Osteocyte (in vitro differentiated cells): ENCODE measurements at regions not wholly inside any gene's neighbourhood (a gene's known extent, or its start where the extent isn't known, plus 50 kb on each side); places are given as distances from the start of the nearest gene placed in this dataset.

Experiments used
- DNase-seq: peaks from one replicate; pipeline ENCODE4 v3.0.0; 2021; ENCODE audit warnings: mixed read lengths; ENCODE audit not compliant: unreplicated experiment; ENCODE audit errors: extremely low spot score
- H3K27ac Mint-ChIP-seq: one replicate; pipeline ENCODE4 v1.8.0; 2021; ENCODE audit warnings: mild to moderate bottlenecking, mixed read lengths; ENCODE audit not compliant: unreplicated experiment
- H3K27me3 Mint-ChIP-seq: one replicate; pipeline ENCODE4 v1.8.0; 2021; ENCODE audit warnings: mixed read lengths; ENCODE audit not compliant: unreplicated experiment
- H3K36me3 Mint-ChIP-seq: one replicate; pipeline ENCODE4 v1.8.0; 2021; ENCODE audit warnings: mixed read lengths; ENCODE audit not compliant: unreplicated experiment
- H3K4me1 Mint-ChIP-seq: one replicate; pipeline ENCODE4 v1.8.0; 2021; ENCODE audit warnings: mixed read lengths; ENCODE audit not compliant: unreplicated experiment
- H3K4me3 Mint-ChIP-seq: one replicate; pipeline ENCODE4 v1.8.0; 2021; ENCODE audit warnings: mild to moderate bottlenecking, moderate library complexity, mixed read lengths; ENCODE audit not compliant: unreplicated experiment
- H3K9me3 Mint-ChIP-seq: one replicate; pipeline ENCODE4 v1.8.0; 2021; ENCODE audit warnings: mixed read lengths; ENCODE audit not compliant: unreplicated experiment
- CTCF ChIP-seq: fragments of 200-600 bp; sonication (generic); IDR thresholded peaks from 2 replicates; pipeline ENCODE4 v1.5.0; 2021; ENCODE audit warnings: antibody characterized with exemption, mild to moderate bottlenecking, moderate library complexity

GRCh38 chr2:102986826-102987490, 225.1 kb downstream of the TMEM182 start:
- Mint-ChIP-seq H3K4me3 (no peak overlapping the region), H3K9me3 (peaks cover 13% of the 10 kb centered on the region), H3K27ac (no peak overlapping the region), H3K36me3 (no peaks in the 10 kb centered on the region), H3K4me1 (no peaks in the 10 kb centered on the region), H3K27me3 (no peaks in the 10 kb centered on the region)
- DNase-seq, result no peak
- TF ChIP-seq CTCF, result no peak

- peaks cover 8% of the 10 kb centered on the region for H3K9me3 Mint-ChIP-seq
- H3K36me3 Mint-ChIP-seq, result no peaks in the 10 kb centered on the region
- H3K27ac Mint-ChIP-seq, result no peak overlapping the region
- no peaks in the 10 kb centered on the region for H3K27me3 Mint-ChIP-seq
- DNase-seq, result no peak
- no peaks in the 10 kb centered on the region for H3K4me1 Mint-ChIP-seq
- no peak overlapping the region for H3K4me3 Mint-ChIP-seq
- TF ChIP-seq CTCF, result no peak
Observed at GRCh38 chr2:102992607-102993006, 230.8 kb downstream of the TMEM182 start.

GRCh38 chr2:102999958-103000357, 238.1 kb downstream of the TMEM182 start:
- no peak overlapping the region for H3K4me3 Mint-ChIP-seq
- peaks cover 19% of the 10 kb centered on the region for H3K9me3 Mint-ChIP-seq
- H3K27ac Mint-ChIP-seq, result no peak overlapping the region
- H3K4me1 Mint-ChIP-seq, result no peaks in the 10 kb centered on the region
- no peaks in the 10 kb centered on the region for H3K27me3 Mint-ChIP-seq
- no peak for TF ChIP-seq CTCF
- no peaks in the 10 kb centered on the region for H3K36me3 Mint-ChIP-seq
- no peak for DNase-seq

- Mint-ChIP-seq H3K4me3 (no peak overlapping the region), H3K4me1 (no peaks in the 10 kb centered on the region), H3K9me3 (peaks cover 19% of the 10 kb centered on the region), H3K36me3 (no peaks in the 10 kb centered on the region), H3K27me3 (no peaks in the 10 kb centered on the region), H3K27ac (no peak overlapping the region)
- no peak for TF ChIP-seq CTCF
- no peak for DNase-seq
Observed at GRCh38 chr2:103002954-103003353, 241.1 kb downstream of the TMEM182 start.

GRCh38 chr2:103003750-103004260, 242.0 kb downstream of the TMEM182 start:
- DNase-seq, result no peak
- no peaks in the 10 kb centered on the region for H3K36me3 Mint-ChIP-seq
- no peak overlapping the region for H3K27ac Mint-ChIP-seq
- peaks cover 19% of the 10 kb centered on the region for H3K9me3 Mint-ChIP-seq
- H3K4me1 Mint-ChIP-seq, result no peaks in the 10 kb centered on the region
- H3K4me3 Mint-ChIP-seq, result no peak overlapping the region
- H3K27me3 Mint-ChIP-seq, result no peaks in the 10 kb centered on the region
- no peak for TF ChIP-seq CTCF
